ENCODE measurements at regions not wholly inside any gene's neighbourhood (a gene's known extent, or its start where the extent isn't known, plus 50 kb on each side); places are given as distances from the start of the nearest gene placed in this dataset.
"Not testable (repeated sequence)": the region's sequence is repeated elsewhere in the genome, so short reads cannot be mapped to it uniquely, and the experiment has no call there.

- H3K4me1 ChIP-seq (ENCODE audit: control insufficient read depth, insufficient read depth, low read length); H3K9ac ChIP-seq (ENCODE audit: low read depth, low read length); H3K9me3 ChIP-seq (ENCODE audit: control insufficient read depth, insufficient read depth, low read length): not testable (repeated sequence)
Measured at GRCh38 chr17:64800987-64801386, 118.3 kb downstream of the LRRC37A3 start.

DNA sequence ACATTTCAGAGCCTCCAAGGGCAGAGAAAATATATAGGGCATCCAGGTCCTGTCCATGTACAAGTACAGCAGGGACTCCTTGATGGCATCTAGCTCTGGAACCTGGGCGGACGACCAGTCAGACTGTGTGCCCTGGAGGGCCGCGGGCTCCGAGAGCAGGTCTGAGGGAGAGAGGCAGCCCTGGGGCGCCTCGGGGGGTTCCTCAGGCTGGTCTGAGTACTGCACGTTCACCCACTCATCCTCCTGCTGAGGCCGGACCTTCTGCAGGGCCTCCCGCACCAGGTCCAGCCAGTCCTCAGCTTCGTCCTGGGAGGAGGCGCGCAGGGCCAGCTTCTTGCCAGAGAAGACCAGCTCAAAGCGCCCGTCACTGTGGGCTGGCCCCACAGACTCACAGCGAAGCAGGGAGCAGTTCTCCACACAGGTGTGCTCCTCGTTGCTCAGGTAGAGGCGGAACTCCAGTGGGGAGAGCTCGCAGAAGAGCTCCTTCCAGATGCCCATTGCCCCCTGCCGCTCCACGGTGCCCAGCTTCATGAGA is 118.8 kb downstream of the LRRC37A3 start:
- H3K4me3 ChIP-seq (ENCODE audit: low read depth, low read length); H3K9me3 ChIP-seq (ENCODE audit: control insufficient read depth, insufficient read depth, low read length); H3K9ac ChIP-seq (ENCODE audit: low read depth, low read length); H3K4me1 ChIP-seq (ENCODE audit: control insufficient read depth, insufficient read depth, low read length); H3K27ac ChIP-seq (ENCODE audit: low read depth, low read length); H3K27me3 ChIP-seq (ENCODE audit: control insufficient read depth, insufficient read depth, low read length); H3K36me3 ChIP-seq (ENCODE audit: control insufficient read depth, insufficient read depth, low read length): not testable (repeated sequence)

More at GRCh38 chr17:64800987-64801386, 118.3 kb downstream of the LRRC37A3 start:
- H3K27me3 ChIP-seq (ENCODE audit: control insufficient read depth, insufficient read depth, low read length); H3K27ac ChIP-seq (ENCODE audit: low read depth, low read length); H3K36me3 ChIP-seq (ENCODE audit: control insufficient read depth, insufficient read depth, low read length); H3K4me3 ChIP-seq (ENCODE audit: low read depth, low read length): not testable (repeated sequence)

GRCh38 chr17:64799543-64800188 is 119.6 kb downstream of the LRRC37A3 start:
- H3K4me3 ChIP-seq (ENCODE audit: low read depth, low read length); H3K36me3 ChIP-seq (ENCODE audit: control insufficient read depth, insufficient read depth, low read length); H3K9me3 ChIP-seq (ENCODE audit: control insufficient read depth, insufficient read depth, low read length); H3K27me3 ChIP-seq (ENCODE audit: control insufficient read depth, insufficient read depth, low read length); H3K9ac ChIP-seq (ENCODE audit: low read depth, low read length); H3K27ac ChIP-seq (ENCODE audit: low read depth, low read length); H3K4me1 ChIP-seq (ENCODE audit: control insufficient read depth, insufficient read depth, low read length): not testable (repeated sequence)

GRCh38 chr17:64798961-64799360 is 120.3 kb downstream of the LRRC37A3 start:
- H3K9ac ChIP-seq (ENCODE audit: low read depth, low read length); H3K4me3 ChIP-seq (ENCODE audit: low read depth, low read length); H3K4me1 ChIP-seq (ENCODE audit: control insufficient read depth, insufficient read depth, low read length); H3K27ac ChIP-seq (ENCODE audit: low read depth, low read length); H3K9me3 ChIP-seq (ENCODE audit: control insufficient read depth, insufficient read depth, low read length); H3K27me3 ChIP-seq (ENCODE audit: control insufficient read depth, insufficient read depth, low read length); H3K36me3 ChIP-seq (ENCODE audit: control insufficient read depth, insufficient read depth, low read length): not testable (repeated sequence)

DNA sequence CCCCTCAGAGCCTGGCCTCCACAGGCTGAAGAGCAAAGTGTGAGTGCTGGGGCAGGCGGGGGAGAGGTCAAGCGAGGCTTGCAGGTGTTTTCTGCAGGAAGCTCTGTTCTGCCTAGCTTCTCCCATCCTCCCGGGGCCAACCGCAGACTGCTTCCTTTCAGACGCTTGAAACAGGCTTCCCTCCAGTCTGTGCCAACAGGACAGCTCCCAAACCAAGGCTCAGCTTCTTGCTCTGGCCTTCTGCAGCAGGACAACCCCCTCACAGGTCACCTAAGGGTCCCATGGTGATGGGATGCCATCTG is 120.8 kb downstream of the LRRC37A3 start:
- H3K9ac ChIP-seq (ENCODE audit: low read depth, low read length); H3K27me3 ChIP-seq (ENCODE audit: control insufficient read depth, insufficient read depth, low read length); H3K27ac ChIP-seq (ENCODE audit: low read depth, low read length); H3K4me1 ChIP-seq (ENCODE audit: control insufficient read depth, insufficient read depth, low read length); H3K4me3 ChIP-seq (ENCODE audit: low read depth, low read length); H3K36me3 ChIP-seq (ENCODE audit: control insufficient read depth, insufficient read depth, low read length); H3K9me3 ChIP-seq (ENCODE audit: control insufficient read depth, insufficient read depth, low read length): not testable (repeated sequence)

DNA sequence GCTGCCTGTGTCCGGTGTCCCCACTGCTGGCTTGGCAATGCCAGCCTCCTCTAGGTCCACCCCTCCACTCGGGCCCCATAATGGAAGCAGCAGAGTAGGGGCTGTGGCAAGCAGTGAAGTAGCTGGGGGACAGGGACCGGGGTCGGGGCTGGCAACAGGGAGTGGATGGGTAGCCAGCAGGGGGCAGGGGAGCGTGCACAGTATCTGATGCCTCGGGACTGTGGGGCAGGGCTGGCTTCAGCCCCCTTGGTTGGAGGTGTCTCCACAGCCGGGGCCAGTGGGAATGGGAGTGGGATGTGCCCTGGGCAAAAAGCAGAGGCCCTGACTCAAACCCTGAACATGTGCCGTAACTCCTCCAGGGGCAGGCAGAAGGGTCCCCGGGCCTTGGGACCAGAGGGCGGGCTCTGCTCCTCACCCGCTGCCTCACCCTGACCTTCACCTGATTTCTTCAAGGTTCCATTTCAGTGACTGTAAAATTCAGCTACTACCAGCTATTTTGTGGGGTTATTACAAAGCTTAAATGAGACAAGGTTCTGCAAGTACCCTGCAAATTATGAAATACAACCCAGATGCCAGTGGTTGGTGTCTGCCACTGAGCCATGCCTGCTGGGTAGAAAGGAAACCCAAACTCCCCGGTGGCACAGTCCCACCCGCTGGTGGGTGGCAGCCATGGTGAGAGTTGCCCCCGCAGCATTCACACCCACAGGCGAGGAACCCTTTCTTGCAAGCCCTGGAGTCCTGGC is 121.4 kb downstream of the LRRC37A3 start:
- H3K4me3 ChIP-seq (ENCODE audit: low read depth, low read length), result not testable (repeated sequence)

DNA sequence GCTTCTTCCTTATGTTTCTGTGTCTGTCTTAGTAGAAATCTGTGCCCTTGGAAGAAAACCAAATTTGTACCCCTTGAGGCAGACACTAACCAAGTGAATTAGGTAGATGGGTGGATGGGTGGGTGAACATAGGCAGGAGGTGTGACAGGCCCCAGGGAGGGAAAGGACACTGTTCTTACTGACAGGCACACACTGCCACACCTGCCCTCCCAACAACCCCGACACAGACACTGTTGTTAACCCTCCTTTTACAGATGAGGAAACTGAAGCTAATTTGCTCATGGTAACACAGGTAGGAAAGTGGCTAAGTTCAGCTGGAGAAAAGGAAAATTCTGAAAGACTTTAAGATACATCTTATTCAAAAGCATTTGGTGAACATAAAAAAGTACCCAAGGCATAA is 123.9 kb downstream of the LRRC37A3 start:
- H3K27me3 ChIP-seq (ENCODE audit: control insufficient read depth, insufficient read depth, low read length); H3K9me3 ChIP-seq (ENCODE audit: control insufficient read depth, insufficient read depth, low read length); H3K27ac ChIP-seq (ENCODE audit: low read depth, low read length); H3K9ac ChIP-seq (ENCODE audit: low read depth, low read length); H3K36me3 ChIP-seq (ENCODE audit: control insufficient read depth, insufficient read depth, low read length); H3K4me1 ChIP-seq (ENCODE audit: control insufficient read depth, insufficient read depth, low read length); H3K4me3 ChIP-seq (ENCODE audit: low read depth, low read length): not testable (repeated sequence)

More for the DNA sequence above, 121.4 kb downstream of the LRRC37A3 start:
- H3K27me3 ChIP-seq (ENCODE audit: control insufficient read depth, insufficient read depth, low read length); H3K27ac ChIP-seq (ENCODE audit: low read depth, low read length); H3K9ac ChIP-seq (ENCODE audit: low read depth, low read length); H3K9me3 ChIP-seq (ENCODE audit: control insufficient read depth, insufficient read depth, low read length); H3K36me3 ChIP-seq (ENCODE audit: control insufficient read depth, insufficient read depth, low read length); H3K4me1 ChIP-seq (ENCODE audit: control insufficient read depth, insufficient read depth, low read length): not testable (repeated sequence)

- not testable (repeated sequence) for H3K27ac ChIP-seq (ENCODE audit: low read depth, low read length); H3K27me3 ChIP-seq (ENCODE audit: control insufficient read depth, insufficient read depth, low read length); H3K36me3 ChIP-seq (ENCODE audit: control insufficient read depth, insufficient read depth, low read length); H3K4me1 ChIP-seq (ENCODE audit: control insufficient read depth, insufficient read depth, low read length); H3K9me3 ChIP-seq (ENCODE audit: control insufficient read depth, insufficient read depth, low read length); H3K9ac ChIP-seq (ENCODE audit: low read depth, low read length); H3K4me3 ChIP-seq (ENCODE audit: low read depth, low read length)
Measured at GRCh38 chr17:64794548-64795274, 124.6 kb downstream of the LRRC37A3 start.

- not testable (repeated sequence) for H3K36me3 ChIP-seq (ENCODE audit: control insufficient read depth, insufficient read depth, low read length); H3K27me3 ChIP-seq (ENCODE audit: control insufficient read depth, insufficient read depth, low read length); H3K27ac ChIP-seq (ENCODE audit: low read depth, low read length); H3K9me3 ChIP-seq (ENCODE audit: control insufficient read depth, insufficient read depth, low read length); H3K4me3 ChIP-seq (ENCODE audit: low read depth, low read length); H3K4me1 ChIP-seq (ENCODE audit: control insufficient read depth, insufficient read depth, low read length); H3K9ac ChIP-seq (ENCODE audit: low read depth, low read length)
Measured at GRCh38 chr17:64794113-64794512, 125.2 kb downstream of the LRRC37A3 start.

- not testable (repeated sequence) for H3K4me1 ChIP-seq (ENCODE audit: control insufficient read depth, insufficient read depth, low read length); H3K9ac ChIP-seq (ENCODE audit: low read depth, low read length); H3K36me3 ChIP-seq (ENCODE audit: control insufficient read depth, insufficient read depth, low read length)
Measured at GRCh38 chr17:64792793-64793575, 126.3 kb downstream of the LRRC37A3 start.

GRCh38 chr17:64792276-64792675 is 127.0 kb downstream of the LRRC37A3 start:
- not testable (repeated sequence) for H3K9ac ChIP-seq (ENCODE audit: low read depth, low read length); H3K27me3 ChIP-seq (ENCODE audit: control insufficient read depth, insufficient read depth, low read length); H3K27ac ChIP-seq (ENCODE audit: low read depth, low read length)

More at GRCh38 chr17:64792793-64793575, 126.3 kb downstream of the LRRC37A3 start:
- H3K9me3 ChIP-seq (ENCODE audit: control insufficient read depth, insufficient read depth, low read length); H3K27ac ChIP-seq (ENCODE audit: low read depth, low read length); H3K27me3 ChIP-seq (ENCODE audit: control insufficient read depth, insufficient read depth, low read length); H3K4me3 ChIP-seq (ENCODE audit: low read depth, low read length): not testable (repeated sequence)

More at GRCh38 chr17:64792276-64792675, 127.0 kb downstream of the LRRC37A3 start:
- not testable (repeated sequence) for H3K36me3 ChIP-seq (ENCODE audit: control insufficient read depth, insufficient read depth, low read length); H3K4me3 ChIP-seq (ENCODE audit: low read depth, low read length); H3K9me3 ChIP-seq (ENCODE audit: control insufficient read depth, insufficient read depth, low read length); H3K4me1 ChIP-seq (ENCODE audit: control insufficient read depth, insufficient read depth, low read length)
